OCI-LY7 (cell line): ENCODE measurements at regions not wholly inside any gene's neighbourhood (a gene's known extent, or its start where the extent isn't known, plus 50 kb on each side); places are given as distances from the start of the nearest gene placed in this dataset.

Experiments
- BruUV-seq: library from RNA; stranded (reverse); fragments of 400-500 nt; replicated peaks from 2 replicates; lab custom pipeline; 2021; lab: Mats Ljungman, UMichigan
- CTCF ChIA-PET: fragments of 300-600 bp; sonication (Branson Sonifier 250); formaldehyde crosslinking; loops from one replicate; lab custom pipeline; 2022; ENCODE audit warnings: antibody characterized with exemption; ENCODE audit not compliant: unreplicated experiment; lab: Charles Lee
- POLR2A ChIA-PET: fragments of 300-600 bp; sonication (Branson Sonifier 250); formaldehyde crosslinking; loops from one replicate; lab custom pipeline; 2022; ENCODE audit warnings: antibody characterized with exemption; lab: Charles Lee
- DNase-seq: peaks from one replicate; pipeline ENCODE4 v3.0.0-alpha.2; 2015; ENCODE audit warnings: low spot score
- H2AFZ ChIP-seq: fragments of 200-600 bp; sonication (generic), shearing (Covaris generic); 2 replicates; pipeline ENCODE4 v1.6.1; 2014; ENCODE audit warnings: mild to moderate bottlenecking, antibody characterized with exemption, low read length, moderate library complexity
- H3K27ac ChIP-seq: fragments of 200-600 bp; sonication (generic); 2 replicates; pipeline ENCODE4 v1.5.1; 2014; ENCODE audit warnings: mixed run types, low read depth, mild to moderate bottlenecking, moderate library complexity, low read length, inconsistent platforms; ENCODE audit not compliant: poor library complexity, severe bottlenecking
- H3K36me3 ChIP-seq: fragments of 200-600 bp; sonication (generic); 2 replicates; pipeline ENCODE4 v1.6.1; 2014; ENCODE audit warnings: mild to moderate bottlenecking, antibody characterized with exemption, low read length, moderate library complexity, mixed read lengths; ENCODE audit not compliant: insufficient read depth
- H3K4me1 ChIP-seq: fragments of 200-600 bp; sonication (generic); 2 replicates; pipeline ENCODE4 v1.5.1; 2014; ENCODE audit warnings: mild to moderate bottlenecking, low read length; ENCODE audit not compliant: insufficient read depth, poor library complexity, severe bottlenecking
- H3K4me2 ChIP-seq: fragments of 200-600 bp; sonication (generic); 2 replicates; pipeline ENCODE4 v1.6.1; 2014; ENCODE audit warnings: mild to moderate bottlenecking, low read length
- H3K4me3 ChIP-seq: fragments of 200-600 bp; sonication (generic); 2 replicates; pipeline ENCODE4 v1.5.1; 2014; ENCODE audit warnings: mild to moderate bottlenecking, low read depth, low read length; ENCODE audit not compliant: poor library complexity, severe bottlenecking
- H3K79me2 ChIP-seq: fragments of 200-600 bp; sonication (generic); 2 replicates; pipeline ENCODE4 v1.6.1; 2016; ENCODE audit warnings: low read depth, mild to moderate bottlenecking, low read length, moderate library complexity, mixed read lengths; ENCODE audit not compliant: insufficient read depth
- H3K9me2 ChIP-seq: fragments of 200-600 bp; sonication (generic); 2 replicates; pipeline ENCODE4 v1.6.1; 2016; ENCODE audit warnings: mild to moderate bottlenecking, low read length, mixed read lengths; ENCODE audit not compliant: insufficient read depth
- H3K9me3 ChIP-seq: fragments of 200-600 bp; sonication (generic); 2 replicates; pipeline ENCODE4 v1.6.1; 2014; ENCODE audit warnings: mild to moderate bottlenecking, mixed run types, low read length, mixed read lengths
- H4K20me1 ChIP-seq: fragments of 200-600 bp; sonication (generic); 2 replicates; pipeline ENCODE4 v1.6.1; 2014; ENCODE audit warnings: mild to moderate bottlenecking, antibody characterized with exemption, low read length, moderate library complexity, mixed read lengths; ENCODE audit not compliant: insufficient read depth
- EZH2phosphoT487 ChIP-seq: fragments of 200-600 bp; sonication (generic); IDR thresholded peaks from 2 replicates; pipeline ENCODE4 v1.6.1; 2018; ENCODE audit warnings: low read depth, borderline replicate concordance, mild to moderate bottlenecking, mixed run types, antibody characterized with exemption, low read length, moderate library complexity, mixed read lengths
- intact Hi-C: fragments of 100-400 bp; cut with micrococcal nuclease; formaldehyde crosslinking; loops from one replicate; pipeline ENCODE4 v1.10.0; 2022; ENCODE audit not compliant: unreplicated experiment
- TF ChIP-seq, protein P1 (sequence below): fragments of 200-600 bp; sonication (generic); conservative IDR thresholded peaks from 2 replicates; pipeline ENCODE4 v1.5.1; 2014; ENCODE audit warnings: mild to moderate bottlenecking, antibody characterized with exemption, low read length, moderate library complexity, mixed read lengths

GRCh38 chr22:47292546-47293320 lies 530.3 kb downstream of the TBC1D22A start:
- DNase-seq: no peak
- POLR2A ChIA-PET: interaction anchor here (0.7 kb wide), 1 partner anchor 22 kb away, joined by 3 read pairs; no protein-coding TSS in a partner anchor

DNA sequence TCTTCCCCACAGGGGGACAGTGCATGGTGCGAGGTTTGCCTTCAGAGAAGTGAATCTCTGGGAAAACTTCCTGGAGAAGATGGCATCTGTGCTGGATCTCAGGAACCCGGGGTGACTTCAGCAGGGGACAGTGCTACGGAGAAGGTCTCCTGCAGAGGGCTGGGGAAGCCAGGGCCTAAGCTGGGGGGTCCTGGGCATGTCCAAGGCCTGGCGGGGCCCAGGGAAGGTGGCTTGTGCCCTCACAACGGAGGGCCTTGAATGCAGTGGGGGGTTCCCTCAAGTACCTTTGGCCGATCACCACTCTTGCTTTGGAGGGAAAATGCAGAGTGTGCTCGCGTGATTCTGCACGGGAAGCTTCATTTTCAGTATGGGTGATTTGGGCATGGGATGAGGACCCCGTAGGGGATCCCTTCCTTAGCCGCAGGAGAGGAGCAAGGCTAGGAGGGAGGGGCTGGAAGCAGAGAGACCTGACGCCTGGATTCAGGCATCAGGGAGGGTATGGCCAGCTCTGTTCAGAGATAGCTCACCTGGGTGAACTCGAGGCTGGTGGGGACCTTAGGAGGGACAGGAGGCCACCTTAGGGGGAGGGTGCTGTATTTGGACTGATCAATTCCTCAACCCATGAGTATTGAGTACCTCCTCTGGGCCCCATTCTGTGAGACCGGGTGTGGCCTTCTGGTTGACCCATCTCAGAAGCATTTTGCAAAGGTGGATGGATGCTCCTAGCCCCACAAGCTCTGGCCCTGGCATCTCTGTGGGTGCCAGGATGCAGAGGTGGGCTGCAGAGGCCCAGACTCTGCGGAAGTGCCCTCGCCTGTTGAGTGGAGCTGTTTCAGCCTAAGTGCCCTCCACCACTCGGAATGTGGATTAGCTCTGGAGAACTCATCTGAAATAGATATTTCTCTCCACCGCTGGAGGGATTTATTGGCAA lies 529.4 kb downstream of the TBC1D22A start:
- POLR2A ChIA-PET: no interaction called here

More at GRCh38 chr22:47292546-47293320, 530.3 kb downstream of the TBC1D22A start:
- no peaks in the 10 kb centered on the region for H3K79me2 ChIP-seq
- H3K36me3 ChIP-seq: no peaks in the 10 kb centered on the region
- no peak overlapping the region for H3K27ac ChIP-seq
- H3K4me1 ChIP-seq: no peaks in the 10 kb centered on the region
- no peaks in the 10 kb centered on the region for H4K20me1 ChIP-seq
- no TSS peak for BruUV-seq
- no peak for TF ChIP-seq EZH2phosphoT487
- TF ChIP-seq, protein P1, sequence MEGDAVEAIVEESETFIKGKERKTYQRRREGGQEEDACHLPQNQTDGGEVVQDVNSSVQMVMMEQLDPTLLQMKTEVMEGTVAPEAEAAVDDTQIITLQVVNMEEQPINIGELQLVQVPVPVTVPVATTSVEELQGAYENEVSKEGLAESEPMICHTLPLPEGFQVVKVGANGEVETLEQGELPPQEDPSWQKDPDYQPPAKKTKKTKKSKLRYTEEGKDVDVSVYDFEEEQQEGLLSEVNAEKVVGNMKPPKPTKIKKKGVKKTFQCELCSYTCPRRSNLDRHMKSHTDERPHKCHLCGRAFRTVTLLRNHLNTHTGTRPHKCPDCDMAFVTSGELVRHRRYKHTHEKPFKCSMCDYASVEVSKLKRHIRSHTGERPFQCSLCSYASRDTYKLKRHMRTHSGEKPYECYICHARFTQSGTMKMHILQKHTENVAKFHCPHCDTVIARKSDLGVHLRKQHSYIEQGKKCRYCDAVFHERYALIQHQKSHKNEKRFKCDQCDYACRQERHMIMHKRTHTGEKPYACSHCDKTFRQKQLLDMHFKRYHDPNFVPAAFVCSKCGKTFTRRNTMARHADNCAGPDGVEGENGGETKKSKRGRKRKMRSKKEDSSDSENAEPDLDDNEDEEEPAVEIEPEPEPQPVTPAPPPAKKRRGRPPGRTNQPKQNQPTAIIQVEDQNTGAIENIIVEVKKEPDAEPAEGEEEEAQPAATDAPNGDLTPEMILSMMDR: no peak
- H2AFZ ChIP-seq: no peak overlapping the region
- no peaks in the 10 kb centered on the region for H3K9me3 ChIP-seq
- no peaks in the 10 kb centered on the region for H3K9me2 ChIP-seq
- H3K4me3 ChIP-seq: no peak overlapping the region
- no peak overlapping the region for H3K4me2 ChIP-seq
- intact Hi-C loops: no loop called here
- CTCF ChIA-PET: no interaction called here

More for the DNA sequence above, 529.4 kb downstream of the TBC1D22A start:
- H3K36me3 ChIP-seq: no peaks in the 10 kb centered on the region
- TF ChIP-seq EZH2phosphoT487: no peak
- TF ChIP-seq, protein P1: no peak
- BruUV-seq: no TSS peak
- H3K4me1 ChIP-seq: no peaks in the 10 kb centered on the region
- CTCF ChIA-PET: no interaction called here
- intact Hi-C loops: no loop called here
- no peaks in the 10 kb centered on the region for H3K9me3 ChIP-seq
- H3K27ac ChIP-seq: no peak overlapping the region
- no peak for DNase-seq
- H2AFZ ChIP-seq: no peak overlapping the region
- no peak overlapping the region for H3K4me2 ChIP-seq
- H4K20me1 ChIP-seq: no peaks in the 10 kb centered on the region
- no peaks in the 10 kb centered on the region for H3K79me2 ChIP-seq
- no peaks in the 10 kb centered on the region for H3K9me2 ChIP-seq
- H3K4me3 ChIP-seq: no peak overlapping the region
